ENCODE measurements at regions not wholly inside any gene's neighbourhood (a gene's known extent, or its start where the extent isn't known, plus 50 kb on each side); places are given as distances from the start of the nearest gene placed in this dataset.

DNA sequence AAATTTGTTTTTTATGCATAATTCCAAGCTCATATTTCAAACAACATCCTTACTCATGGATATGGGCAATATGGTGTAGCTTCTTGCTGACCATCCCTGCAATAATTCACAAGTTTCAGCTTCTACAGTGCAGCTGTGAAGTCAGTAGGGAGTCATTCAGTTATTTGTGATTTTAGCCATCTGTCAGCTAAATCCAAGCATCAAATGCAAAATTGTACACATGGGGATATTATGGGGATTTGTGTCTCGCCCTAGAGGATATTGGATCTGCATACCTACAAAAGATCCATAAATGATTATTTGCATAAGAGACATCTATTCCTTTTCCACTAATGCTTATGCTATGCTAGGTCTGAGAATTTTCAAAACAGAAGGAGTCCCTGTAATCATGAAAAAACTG, 217.9 kb upstream of the SLITRK5 start:
- TF ChIP-seq POLR2A (IDR thresholded peaks at IDR 0.05) = no peak
- TF ChIP-seq, protein P1, sequence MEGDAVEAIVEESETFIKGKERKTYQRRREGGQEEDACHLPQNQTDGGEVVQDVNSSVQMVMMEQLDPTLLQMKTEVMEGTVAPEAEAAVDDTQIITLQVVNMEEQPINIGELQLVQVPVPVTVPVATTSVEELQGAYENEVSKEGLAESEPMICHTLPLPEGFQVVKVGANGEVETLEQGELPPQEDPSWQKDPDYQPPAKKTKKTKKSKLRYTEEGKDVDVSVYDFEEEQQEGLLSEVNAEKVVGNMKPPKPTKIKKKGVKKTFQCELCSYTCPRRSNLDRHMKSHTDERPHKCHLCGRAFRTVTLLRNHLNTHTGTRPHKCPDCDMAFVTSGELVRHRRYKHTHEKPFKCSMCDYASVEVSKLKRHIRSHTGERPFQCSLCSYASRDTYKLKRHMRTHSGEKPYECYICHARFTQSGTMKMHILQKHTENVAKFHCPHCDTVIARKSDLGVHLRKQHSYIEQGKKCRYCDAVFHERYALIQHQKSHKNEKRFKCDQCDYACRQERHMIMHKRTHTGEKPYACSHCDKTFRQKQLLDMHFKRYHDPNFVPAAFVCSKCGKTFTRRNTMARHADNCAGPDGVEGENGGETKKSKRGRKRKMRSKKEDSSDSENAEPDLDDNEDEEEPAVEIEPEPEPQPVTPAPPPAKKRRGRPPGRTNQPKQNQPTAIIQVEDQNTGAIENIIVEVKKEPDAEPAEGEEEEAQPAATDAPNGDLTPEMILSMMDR (IDR thresholded peaks at IDR 0.05) = no peak
